ENCODE measurements at regions not wholly inside any gene's neighbourhood (a gene's known extent, or its start where the extent isn't known, plus 50 kb on each side); places are given as distances from the start of the nearest gene placed in this dataset.

DNA sequence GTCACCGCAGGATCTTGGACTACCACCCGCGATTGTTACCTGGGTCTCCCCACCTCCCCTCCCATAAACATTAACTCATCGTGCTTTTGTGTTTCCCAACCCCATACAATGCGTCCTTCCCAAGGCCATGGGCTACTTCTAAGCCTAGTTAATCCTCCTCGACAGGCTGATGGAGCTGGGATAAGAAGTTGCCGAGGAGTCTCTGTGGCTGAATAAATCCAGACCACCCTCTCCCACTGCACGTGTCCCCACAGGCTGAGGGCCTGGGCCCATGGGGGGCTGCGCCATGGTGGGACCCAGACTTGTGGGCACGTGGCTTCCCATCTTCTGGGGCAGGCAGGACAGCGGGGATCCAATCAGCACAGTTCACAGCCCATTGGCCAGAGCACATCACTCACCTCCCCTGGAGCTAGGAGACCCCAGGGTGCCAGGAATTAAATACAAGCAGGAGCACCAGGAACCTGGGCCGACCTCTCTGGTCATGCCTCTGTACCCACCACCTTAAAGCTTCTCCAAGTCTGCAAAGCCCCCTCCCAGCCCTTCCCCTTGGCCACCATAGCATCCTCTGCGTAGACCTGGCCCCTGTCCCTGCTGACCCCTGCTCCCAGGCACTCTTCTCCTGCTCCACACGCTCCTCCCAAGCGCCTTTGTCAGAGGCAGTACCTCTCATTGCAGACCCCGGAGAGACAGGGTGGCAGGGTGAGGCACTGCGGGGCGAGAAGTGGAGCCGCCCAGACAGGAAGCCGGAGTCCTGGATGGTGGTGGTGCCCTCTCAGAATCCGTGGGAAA is 51.0 kb upstream of the ID2 start:
- TF ChIP-seq, protein P1, sequence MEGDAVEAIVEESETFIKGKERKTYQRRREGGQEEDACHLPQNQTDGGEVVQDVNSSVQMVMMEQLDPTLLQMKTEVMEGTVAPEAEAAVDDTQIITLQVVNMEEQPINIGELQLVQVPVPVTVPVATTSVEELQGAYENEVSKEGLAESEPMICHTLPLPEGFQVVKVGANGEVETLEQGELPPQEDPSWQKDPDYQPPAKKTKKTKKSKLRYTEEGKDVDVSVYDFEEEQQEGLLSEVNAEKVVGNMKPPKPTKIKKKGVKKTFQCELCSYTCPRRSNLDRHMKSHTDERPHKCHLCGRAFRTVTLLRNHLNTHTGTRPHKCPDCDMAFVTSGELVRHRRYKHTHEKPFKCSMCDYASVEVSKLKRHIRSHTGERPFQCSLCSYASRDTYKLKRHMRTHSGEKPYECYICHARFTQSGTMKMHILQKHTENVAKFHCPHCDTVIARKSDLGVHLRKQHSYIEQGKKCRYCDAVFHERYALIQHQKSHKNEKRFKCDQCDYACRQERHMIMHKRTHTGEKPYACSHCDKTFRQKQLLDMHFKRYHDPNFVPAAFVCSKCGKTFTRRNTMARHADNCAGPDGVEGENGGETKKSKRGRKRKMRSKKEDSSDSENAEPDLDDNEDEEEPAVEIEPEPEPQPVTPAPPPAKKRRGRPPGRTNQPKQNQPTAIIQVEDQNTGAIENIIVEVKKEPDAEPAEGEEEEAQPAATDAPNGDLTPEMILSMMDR (IDR thresholded peaks at IDR 0.05) = no peak
- TF ChIP-seq POLR2AphosphoS5 (IDR thresholded peaks at IDR 0.05) (no peak), POLR2A (IDR thresholded peaks at IDR 0.05) (no peak)
